MM.1S (cell line): ENCODE measurements at regions not wholly inside any gene's neighbourhood (a gene's known extent, or its start where the extent isn't known, plus 50 kb on each side); places are given as distances from the start of the nearest gene placed in this dataset.

Source experiments
- DNase-seq: peaks from one replicate; pipeline ENCODE4 v3.0.0-alpha.2; 2015
- H2AFZ ChIP-seq: fragments of 300-600 bp; sonication (generic); 2 replicates; pipeline ENCODE4 v1.6.0; 2016; ENCODE audit warnings: antibody characterized with exemption, low read length
- H3F3A ChIP-seq: fragments of 300-600 bp; sonication (generic); 2 replicates; pipeline ENCODE4 v1.6.1; 2016; ENCODE audit warnings: mild to moderate bottlenecking, antibody characterized with exemption, low read length, moderate library complexity, mixed read lengths; ENCODE audit not compliant: insufficient read depth
- H3K27ac ChIP-seq: fragments of 300-600 bp; sonication (generic); 2 replicates; pipeline ENCODE4 v1.5.1; 2016; ENCODE audit warnings: mild to moderate bottlenecking, low read length
- H3K27me3 ChIP-seq: fragments of 300-600 bp; sonication (generic); replicated peaks from 2 replicates; pipeline ENCODE4 v1.6.0; 2016; ENCODE audit warnings: low read length; ENCODE audit not compliant: insufficient read depth
- H3K36me3 ChIP-seq: fragments of 300-600 bp; sonication (generic); replicated peaks from 2 replicates; pipeline ENCODE4 v1.6.1; 2016; ENCODE audit warnings: mild to moderate bottlenecking, low read length, mixed read lengths; ENCODE audit not compliant: insufficient read depth
- H3K4me1 ChIP-seq: fragments of 300-600 bp; sonication (generic); 2 replicates; pipeline ENCODE4 v1.6.1; 2016; ENCODE audit warnings: low read length, mixed read lengths
- H3K4me2 ChIP-seq: fragments of 300-600 bp; sonication (generic); 2 replicates; pipeline ENCODE4 v1.6.0; 2016; ENCODE audit warnings: low read depth, low read length
- H3K4me3 ChIP-seq: fragments of 300-600 bp; sonication (generic); 2 replicates; pipeline ENCODE4 v1.5.1; 2016; ENCODE audit warnings: low read length, mixed read lengths
- H3K79me2 ChIP-seq: fragments of 300-600 bp; sonication (generic); 2 replicates; pipeline ENCODE4 v1.6.1; 2016; ENCODE audit warnings: mixed run types, low read length, mixed read lengths
- H3K9ac ChIP-seq: fragments of 300-600 bp; sonication (generic); 2 replicates; pipeline ENCODE4 v1.6.1; 2016; ENCODE audit warnings: low read length, mixed read lengths
- H3K9me2 ChIP-seq: fragments of 300-600 bp; sonication (generic); replicated peaks from 2 replicates; pipeline ENCODE4 v1.6.1; 2016; ENCODE audit warnings: mild to moderate bottlenecking, low read length, mixed read lengths; ENCODE audit not compliant: insufficient read depth
- H3K9me3 ChIP-seq: fragments of 300-600 bp; sonication (generic); replicated peaks from 2 replicates; pipeline ENCODE4 v1.6.1; 2016; ENCODE audit warnings: mild to moderate bottlenecking, low read length, mixed read lengths; ENCODE audit not compliant: insufficient read depth
- H4K20me1 ChIP-seq: fragments of 300-600 bp; sonication (generic); 2 replicates; pipeline ENCODE4 v1.6.1; 2016; ENCODE audit warnings: mild to moderate bottlenecking, low read length, moderate library complexity, mixed read lengths; ENCODE audit not compliant: insufficient read depth
- CTCF ChIP-seq: fragments of 300-600 bp; sonication (generic); IDR thresholded peaks from 2 replicates; pipeline ENCODE4 v1.5.1; 2016; ENCODE audit warnings: antibody characterized with exemption, low read length, mixed read lengths
- EZH2 ChIP-seq: fragments of 300-600 bp; sonication (generic); optimal IDR thresholded peaks from 2 replicates; pipeline ENCODE3; 2017; ENCODE audit warnings: low read depth, mild to moderate bottlenecking, antibody characterized with exemption, low read length, mixed read lengths
- EZH2phosphoT487 ChIP-seq: fragments of 300-600 bp; sonication (generic); IDR thresholded peaks from 2 replicates; pipeline ENCODE4 v1.6.1; 2018; ENCODE audit warnings: antibody characterized with exemption, low read length

DNA sequence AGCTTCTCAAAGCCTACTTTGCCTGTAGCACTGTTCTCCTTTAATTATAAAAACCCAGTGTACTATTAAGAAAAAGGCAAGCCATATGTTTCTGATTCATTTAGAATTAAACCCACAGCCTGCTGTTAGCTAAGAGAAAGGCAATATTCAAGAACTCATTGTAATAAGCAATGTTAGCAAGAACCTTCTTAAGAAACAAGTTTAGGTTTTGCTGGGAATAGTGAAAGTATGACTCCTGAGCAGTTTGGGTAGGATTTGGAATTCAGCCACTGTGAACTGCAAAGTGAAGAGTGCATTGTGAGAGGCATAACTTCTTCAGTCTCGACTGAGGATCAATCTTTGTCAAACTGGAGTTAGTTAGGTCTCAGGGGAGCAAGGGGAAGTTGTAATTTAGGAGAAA lies 206.5 kb upstream of the NT5C1B start:
- Histone ChIP-seq H3K9ac (no peak overlapping the region), H3K9me3 (no peaks in the 10 kb centered on the region), H3F3A (no peaks in the 10 kb centered on the region), H3K27me3 (no peaks in the 10 kb centered on the region), H3K36me3 (no peaks in the 10 kb centered on the region), H3K4me1 (no peaks in the 10 kb centered on the region), H3K9me2 (no peaks in the 10 kb centered on the region), H3K79me2 (no peaks in the 10 kb centered on the region), H3K4me3 (no peak overlapping the region), H3K4me2 (no peak overlapping the region), H4K20me1 (no peaks in the 10 kb centered on the region), H2AFZ (no peak overlapping the region), H3K27ac (no peak overlapping the region)
- no peak for TF ChIP-seq EZH2
- no peak for TF ChIP-seq CTCF
- TF ChIP-seq EZH2phosphoT487, result no peak
- DNase-seq, result no peak

DNA sequence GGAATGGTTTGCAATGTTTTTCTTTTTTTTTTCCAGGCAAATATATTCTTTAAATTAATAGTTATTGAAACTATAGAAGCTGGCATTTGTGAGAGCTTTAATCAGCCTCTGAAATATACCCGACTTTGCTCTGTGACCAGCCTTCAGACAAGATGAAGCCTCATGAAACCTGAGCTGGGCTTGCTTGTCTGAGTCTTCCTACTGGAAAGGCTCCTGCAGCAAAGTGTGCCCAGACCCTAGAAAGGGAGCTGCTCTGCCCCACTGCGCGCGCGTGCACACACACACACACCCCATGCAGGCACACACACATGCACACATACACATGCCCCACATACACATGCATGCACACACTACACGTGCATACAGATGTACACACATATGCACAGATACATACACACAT lies 203.3 kb upstream of the NT5C1B start:
- Histone ChIP-seq H3K9me3 (no peaks in the 10 kb centered on the region), H3K79me2 (no peaks in the 10 kb centered on the region), H3K27ac (no peak overlapping the region), H3K9ac (no peak overlapping the region), H3K36me3 (no peaks in the 10 kb centered on the region), H3K4me1 (no peaks in the 10 kb centered on the region), H3K4me2 (no peak overlapping the region), H4K20me1 (no peaks in the 10 kb centered on the region), H3K9me2 (no peaks in the 10 kb centered on the region), H3F3A (no peaks in the 10 kb centered on the region), H2AFZ (no peak overlapping the region), H3K27me3 (no peaks in the 10 kb centered on the region), H3K4me3 (no peak overlapping the region)
- no peak for DNase-seq
- TF ChIP-seq CTCF (no peak), EZH2phosphoT487 (no peak), EZH2 (no peak)

DNA sequence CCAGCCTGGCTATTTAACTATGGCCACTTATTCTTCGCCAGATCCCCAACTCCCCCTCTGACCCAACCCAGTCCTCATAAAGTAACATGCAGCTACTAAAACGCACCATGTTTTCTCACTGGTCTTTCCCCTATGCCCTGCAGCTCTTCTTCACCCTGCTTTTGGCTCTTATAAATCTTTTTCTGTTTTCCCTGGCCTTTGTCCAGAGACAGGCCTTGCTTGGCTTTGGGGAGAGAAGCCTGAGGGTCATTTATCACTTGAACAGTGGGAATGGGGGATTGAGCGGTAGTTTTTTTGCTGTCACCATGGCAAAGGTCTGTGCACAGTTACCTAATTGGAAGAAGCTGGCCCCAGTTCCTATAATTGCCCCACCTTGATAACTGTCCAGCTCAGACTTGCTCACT lies 202.9 kb upstream of the NT5C1B start:
- Histone ChIP-seq H3K9me2 (no peaks in the 10 kb centered on the region), H3K9ac (no peak overlapping the region), H3K27ac (no peak overlapping the region), H3K9me3 (no peaks in the 10 kb centered on the region), H3K4me2 (no peak overlapping the region), H4K20me1 (no peaks in the 10 kb centered on the region), H3K4me1 (no peaks in the 10 kb centered on the region), H3K27me3 (no peaks in the 10 kb centered on the region), H3K36me3 (no peaks in the 10 kb centered on the region), H3K79me2 (no peaks in the 10 kb centered on the region), H3K4me3 (no peak overlapping the region), H2AFZ (no peak overlapping the region), H3F3A (no peaks in the 10 kb centered on the region)
- no peak for TF ChIP-seq CTCF
- TF ChIP-seq EZH2, result no peak
- no peak for TF ChIP-seq EZH2phosphoT487
- no peak for DNase-seq
